ENCODE measurements at regions not wholly inside any gene's neighbourhood (a gene's known extent, or its start where the extent isn't known, plus 50 kb on each side); places are given as distances from the start of the nearest gene placed in this dataset.

GRCh38 chr4:27648416-27648815 lies 787.8 kb downstream of the STIM2 start:
- Histone ChIP-seq H3K36me3 (ENCODE audit: control insufficient read depth, insufficient read depth, low read length) (no peaks in the 10 kb centered on the region), H3K27me3 (replicated peaks; ENCODE audit: control insufficient read depth, insufficient read depth, low read length) (no peaks in the 10 kb centered on the region), H3K4me3 (replicated peaks; ENCODE audit: low read depth, low read length) (no peak overlapping the region)
- no peak for TF ChIP-seq CTCF (IDR thresholded peaks at IDR 0.05; ENCODE audit: insufficient read depth, low read length, poor library complexity, severe bottlenecking)
- no peak for DNase-seq (ENCODE audit: extremely low read depth, insufficient read length)

- Histone ChIP-seq H3K4me3 (replicated peaks; ENCODE audit: low read depth, low read length) (no peak overlapping the region), H3K27me3 (replicated peaks; ENCODE audit: control insufficient read depth, insufficient read depth, low read length) (no peaks in the 10 kb centered on the region), H3K36me3 (ENCODE audit: control insufficient read depth, insufficient read depth, low read length) (no peaks in the 10 kb centered on the region)
- no peak for DNase-seq (ENCODE audit: extremely low read depth, insufficient read length)
- TF ChIP-seq CTCF (IDR thresholded peaks at IDR 0.05; ENCODE audit: insufficient read depth, low read length, poor library complexity, severe bottlenecking) = no peak
These were observed 801.8 kb downstream of the STIM2 start for GRCh38 chr4:27662426-27662825.

GRCh38 chr4:27666943-27667342 lies 806.3 kb downstream of the STIM2 start:
- no peak for TF ChIP-seq CTCF (IDR thresholded peaks at IDR 0.05; ENCODE audit: insufficient read depth, low read length, poor library complexity, severe bottlenecking)
- Histone ChIP-seq H3K36me3 (ENCODE audit: control insufficient read depth, insufficient read depth, low read length) (no peaks in the 10 kb centered on the region), H3K27me3 (replicated peaks; ENCODE audit: control insufficient read depth, insufficient read depth, low read length) (no peaks in the 10 kb centered on the region), H3K4me3 (replicated peaks; ENCODE audit: low read depth, low read length) (no peak overlapping the region)
- DNase-seq (ENCODE audit: extremely low read depth, insufficient read length) = no peak

- Histone ChIP-seq H3K27me3 (replicated peaks; ENCODE audit: control insufficient read depth, insufficient read depth, low read length) (no peaks in the 10 kb centered on the region), H3K4me3 (replicated peaks; ENCODE audit: low read depth, low read length) (no peak overlapping the region), H3K36me3 (ENCODE audit: control insufficient read depth, insufficient read depth, low read length) (no peaks in the 10 kb centered on the region)
- no peak for DNase-seq (ENCODE audit: extremely low read depth, insufficient read length)
- TF ChIP-seq CTCF (IDR thresholded peaks at IDR 0.05; ENCODE audit: insufficient read depth, low read length, poor library complexity, severe bottlenecking) = no peak
These were observed 807.4 kb downstream of the STIM2 start for GRCh38 chr4:27668001-27668400.

GRCh38 chr4:27678027-27678426 lies 817.4 kb downstream of the STIM2 start:
- H3K36me3 ChIP-seq (ENCODE audit: control insufficient read depth, insufficient read depth, low read length) = no peaks in the 10 kb centered on the region
- DNase-seq (ENCODE audit: extremely low read depth, insufficient read length) = no peak
- TF ChIP-seq CTCF (IDR thresholded peaks at IDR 0.05; ENCODE audit: insufficient read depth, low read length, poor library complexity, severe bottlenecking) = no peak
- H3K27me3 ChIP-seq (replicated peaks; ENCODE audit: control insufficient read depth, insufficient read depth, low read length) = no peaks in the 10 kb centered on the region
- H3K4me3 ChIP-seq (replicated peaks; ENCODE audit: low read depth, low read length) = no peak overlapping the region

GRCh38 chr4:27684610-27685011 lies 824.0 kb downstream of the STIM2 start:
- Histone ChIP-seq H3K36me3 (ENCODE audit: control insufficient read depth, insufficient read depth, low read length) (no peaks in the 10 kb centered on the region), H3K27me3 (replicated peaks; ENCODE audit: control insufficient read depth, insufficient read depth, low read length) (no peaks in the 10 kb centered on the region), H3K4me3 (replicated peaks; ENCODE audit: low read depth, low read length) (no peak overlapping the region)
- TF ChIP-seq CTCF (IDR thresholded peaks at IDR 0.05; ENCODE audit: insufficient read depth, low read length, poor library complexity, severe bottlenecking) = peak; percentile 73
- no peak for DNase-seq (ENCODE audit: extremely low read depth, insufficient read length)
